ENCODE measurements at regions not wholly inside any gene's neighbourhood (a gene's known extent, or its start where the extent isn't known, plus 50 kb on each side); places are given as distances from the start of the nearest gene placed in this dataset.

DNA sequence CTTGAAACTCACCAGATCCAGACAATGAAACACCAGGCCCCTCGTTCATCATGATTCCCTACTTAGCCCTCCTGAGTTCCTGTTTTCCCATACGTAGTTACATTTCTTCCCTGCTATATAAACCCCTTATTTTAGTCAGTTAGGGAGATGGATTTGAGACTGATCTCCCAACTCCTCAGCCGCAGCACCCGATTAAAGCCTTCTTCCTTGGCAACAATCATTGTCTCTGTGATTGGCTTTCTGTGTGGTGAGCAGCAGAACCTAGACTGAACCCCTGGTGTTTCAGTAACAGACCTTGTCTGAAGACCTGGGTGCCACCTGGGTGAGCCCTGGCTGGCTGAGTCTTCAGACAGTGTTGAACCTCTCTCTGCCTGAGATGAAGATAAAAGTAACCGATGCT, 118.0 kb downstream of the OAT start:
- TF ChIP-seq, protein P1, sequence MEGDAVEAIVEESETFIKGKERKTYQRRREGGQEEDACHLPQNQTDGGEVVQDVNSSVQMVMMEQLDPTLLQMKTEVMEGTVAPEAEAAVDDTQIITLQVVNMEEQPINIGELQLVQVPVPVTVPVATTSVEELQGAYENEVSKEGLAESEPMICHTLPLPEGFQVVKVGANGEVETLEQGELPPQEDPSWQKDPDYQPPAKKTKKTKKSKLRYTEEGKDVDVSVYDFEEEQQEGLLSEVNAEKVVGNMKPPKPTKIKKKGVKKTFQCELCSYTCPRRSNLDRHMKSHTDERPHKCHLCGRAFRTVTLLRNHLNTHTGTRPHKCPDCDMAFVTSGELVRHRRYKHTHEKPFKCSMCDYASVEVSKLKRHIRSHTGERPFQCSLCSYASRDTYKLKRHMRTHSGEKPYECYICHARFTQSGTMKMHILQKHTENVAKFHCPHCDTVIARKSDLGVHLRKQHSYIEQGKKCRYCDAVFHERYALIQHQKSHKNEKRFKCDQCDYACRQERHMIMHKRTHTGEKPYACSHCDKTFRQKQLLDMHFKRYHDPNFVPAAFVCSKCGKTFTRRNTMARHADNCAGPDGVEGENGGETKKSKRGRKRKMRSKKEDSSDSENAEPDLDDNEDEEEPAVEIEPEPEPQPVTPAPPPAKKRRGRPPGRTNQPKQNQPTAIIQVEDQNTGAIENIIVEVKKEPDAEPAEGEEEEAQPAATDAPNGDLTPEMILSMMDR (IDR thresholded peaks at IDR 0.05; ENCODE audit: borderline replicate concordance, control extremely low read depth, extremely low read depth, insufficient read depth, missing control alignments): no peak
- in situ Hi-C loops (cut with MboI; ENCODE audit: low sequenced_read_pairs, unreplicated experiment): no loop called here

DNA sequence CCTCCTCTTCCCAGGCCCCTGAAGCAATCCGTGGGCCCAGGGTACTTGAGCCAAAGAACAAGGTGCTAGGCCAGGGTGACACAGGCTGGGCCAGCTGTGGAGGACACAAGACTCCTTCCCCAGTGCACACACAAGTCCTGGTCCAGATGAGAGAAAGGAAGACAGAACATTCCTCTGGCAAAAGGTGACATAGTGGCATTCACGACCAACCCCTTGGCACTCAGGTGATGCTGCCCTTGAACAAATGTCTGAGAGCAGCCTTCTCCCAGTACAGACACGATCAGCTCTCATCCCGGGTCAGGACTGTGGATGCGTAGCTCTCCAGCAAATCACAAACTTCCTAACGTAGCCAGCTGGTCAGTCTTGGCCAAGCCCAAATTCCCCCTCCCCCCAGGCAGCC, 118.5 kb downstream of the OAT start:
- DNase-seq (ENCODE audit: low spot score): no peak
- TF ChIP-seq, protein P1 (IDR thresholded peaks at IDR 0.05; ENCODE audit: borderline replicate concordance, control extremely low read depth, extremely low read depth, insufficient read depth, missing control alignments): no peak
- in situ Hi-C loops (cut with MboI; ENCODE audit: low sequenced_read_pairs, unreplicated experiment): no loop called here

More for the DNA sequence above, 118.0 kb downstream of the OAT start:
- no peak for DNase-seq (ENCODE audit: low spot score)

DNA sequence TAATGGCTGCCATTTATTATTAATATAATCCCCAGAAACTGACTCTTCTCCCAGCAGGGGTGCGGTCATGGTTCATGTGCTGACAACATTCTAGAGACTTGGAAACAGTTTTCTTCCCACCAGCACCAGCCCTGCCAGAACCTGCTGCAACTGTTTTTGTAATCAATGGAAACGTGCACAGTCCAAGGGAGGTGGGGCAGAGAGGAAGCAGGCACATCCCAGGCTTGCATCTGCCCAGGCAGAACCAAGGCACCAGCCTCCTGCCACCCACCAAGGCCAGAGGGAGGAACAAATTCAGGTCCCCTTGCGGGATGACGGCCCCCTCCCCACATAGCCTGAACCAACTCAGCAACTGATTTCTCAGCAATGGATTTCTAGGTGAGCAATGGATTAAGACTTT, 119.0 kb downstream of the OAT start:
- DNase-seq (ENCODE audit: low spot score): no peak
- in situ Hi-C loops (cut with MboI; ENCODE audit: low sequenced_read_pairs, unreplicated experiment): no loop called here
- TF ChIP-seq, protein P1 (IDR thresholded peaks at IDR 0.05; ENCODE audit: borderline replicate concordance, control extremely low read depth, extremely low read depth, insufficient read depth, missing control alignments): no peak

DNA sequence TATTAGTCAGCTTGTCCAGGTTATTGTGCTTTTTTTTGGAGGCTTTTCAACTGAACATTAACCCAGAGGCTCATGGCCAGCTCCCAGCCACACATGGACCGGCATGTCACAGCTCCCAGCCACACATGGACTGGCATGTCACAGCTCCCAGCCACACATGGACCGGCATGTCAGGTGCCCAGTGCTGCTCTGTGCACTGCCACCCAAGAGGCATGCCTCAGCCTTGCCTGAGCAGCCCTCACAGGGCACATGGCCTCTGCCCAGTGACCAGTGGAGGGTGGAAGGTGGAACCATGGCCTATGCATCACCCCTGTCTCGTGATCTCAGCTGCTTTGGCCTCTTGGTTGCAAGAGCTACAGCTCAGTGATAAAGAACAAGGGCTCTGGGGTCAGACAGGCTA, 119.8 kb downstream of the OAT start:
- DNase-seq (ENCODE audit: low spot score): no peak
- TF ChIP-seq, protein P1 (IDR thresholded peaks at IDR 0.05; ENCODE audit: borderline replicate concordance, control extremely low read depth, extremely low read depth, insufficient read depth, missing control alignments): no peak
- in situ Hi-C loops (cut with MboI; ENCODE audit: low sequenced_read_pairs, unreplicated experiment): no loop called here

DNA sequence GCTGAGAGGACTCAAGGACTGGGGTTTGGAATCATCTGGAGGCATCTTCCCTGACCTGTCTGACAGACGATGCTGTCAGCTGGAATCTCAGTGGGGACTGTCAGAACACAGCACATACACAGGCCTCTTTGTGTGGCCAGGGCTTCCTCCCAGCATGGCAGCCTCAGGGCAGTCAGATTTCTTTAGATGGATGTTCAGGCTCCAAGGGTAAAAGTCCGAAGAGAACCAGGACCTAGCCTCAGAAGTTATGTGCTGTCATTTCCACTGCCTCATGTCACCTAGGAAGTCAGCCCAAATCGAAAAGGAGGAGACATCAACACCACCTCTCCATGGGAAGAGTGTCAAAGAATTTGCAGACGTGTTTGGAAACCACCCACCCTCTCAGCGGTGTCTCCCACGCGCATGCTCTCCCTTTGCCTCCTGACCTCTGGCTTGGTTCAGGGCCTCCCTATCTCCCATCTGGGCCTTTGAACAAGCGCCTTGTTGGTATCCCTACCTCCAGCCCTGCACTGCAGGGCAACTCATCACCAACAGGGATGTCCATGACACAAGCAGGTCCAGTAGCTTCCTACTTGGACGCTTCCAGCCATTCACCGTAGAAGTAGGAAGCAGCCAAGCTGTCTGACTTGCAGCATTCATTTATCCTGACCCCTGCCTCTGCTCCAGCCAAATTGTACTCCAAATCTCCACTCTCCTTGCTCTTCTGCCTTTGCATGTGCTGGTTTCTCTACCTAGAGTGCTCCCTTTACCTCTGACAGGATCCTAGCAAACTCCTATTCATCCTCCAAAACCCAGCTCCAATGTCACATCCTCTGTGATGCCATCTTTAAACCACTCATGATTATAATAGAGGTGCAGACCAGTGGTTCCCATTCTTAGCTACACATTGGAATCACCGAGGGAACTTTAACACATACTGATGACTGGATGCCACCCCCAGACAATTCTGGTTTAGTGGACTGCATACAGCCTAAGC, 121.6 kb downstream of the OAT start:
- DNase-seq (ENCODE audit: low spot score): no peak
- in situ Hi-C loops (cut with MboI; ENCODE audit: low sequenced_read_pairs, unreplicated experiment): no loop called here
- TF ChIP-seq, protein P1 (IDR thresholded peaks at IDR 0.05; ENCODE audit: borderline replicate concordance, control extremely low read depth, extremely low read depth, insufficient read depth, missing control alignments): no peak

DNA sequence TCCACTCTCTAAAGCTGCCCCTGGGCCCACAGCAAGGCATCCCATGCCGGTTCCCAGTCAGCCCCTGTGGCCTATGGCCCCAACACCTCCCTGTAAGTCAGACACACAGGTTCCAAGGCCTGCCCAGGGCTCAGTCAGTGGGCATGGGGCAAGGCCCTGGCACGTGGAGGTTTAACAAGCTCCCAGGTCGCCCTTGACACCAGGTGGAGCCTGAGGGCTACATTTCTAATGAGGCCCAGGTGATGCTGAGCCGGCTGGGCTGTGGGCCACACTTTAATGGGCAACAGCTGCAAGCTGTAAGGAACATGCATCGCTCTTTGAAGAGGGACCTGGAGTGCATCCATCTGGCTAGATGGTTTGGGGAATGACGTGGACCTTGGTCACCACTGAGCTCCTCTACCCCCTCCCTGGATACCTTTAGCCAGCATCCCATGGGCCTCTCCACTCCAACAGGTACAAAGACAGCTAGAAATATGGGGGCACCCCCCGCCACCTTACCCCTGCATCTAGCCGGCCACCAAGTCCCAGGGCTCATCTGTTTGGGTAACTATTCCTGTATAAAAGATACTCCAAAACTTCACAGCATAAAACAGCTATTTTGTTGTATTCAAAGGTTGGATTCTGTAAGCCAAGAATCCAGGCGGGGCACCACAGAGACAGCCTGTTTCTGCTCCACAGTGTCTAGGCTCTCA, 122.5 kb downstream of the OAT start:
- no peak for DNase-seq (ENCODE audit: low spot score)
- in situ Hi-C loops (cut with MboI; ENCODE audit: low sequenced_read_pairs, unreplicated experiment): no loop called here
- TF ChIP-seq, protein P1 (IDR thresholded peaks at IDR 0.05; ENCODE audit: borderline replicate concordance, control extremely low read depth, extremely low read depth, insufficient read depth, missing control alignments): no peak

Measured in GM13976 (cell line).